ENCODE measurements at regions not wholly inside any gene's neighbourhood (a gene's known extent, or its start where the extent isn't known, plus 50 kb on each side); places are given as distances from the start of the nearest gene placed in this dataset.
A peak's percentile ranks its signal among the peaks of the same experiment; 100 is the strongest.

DNA sequence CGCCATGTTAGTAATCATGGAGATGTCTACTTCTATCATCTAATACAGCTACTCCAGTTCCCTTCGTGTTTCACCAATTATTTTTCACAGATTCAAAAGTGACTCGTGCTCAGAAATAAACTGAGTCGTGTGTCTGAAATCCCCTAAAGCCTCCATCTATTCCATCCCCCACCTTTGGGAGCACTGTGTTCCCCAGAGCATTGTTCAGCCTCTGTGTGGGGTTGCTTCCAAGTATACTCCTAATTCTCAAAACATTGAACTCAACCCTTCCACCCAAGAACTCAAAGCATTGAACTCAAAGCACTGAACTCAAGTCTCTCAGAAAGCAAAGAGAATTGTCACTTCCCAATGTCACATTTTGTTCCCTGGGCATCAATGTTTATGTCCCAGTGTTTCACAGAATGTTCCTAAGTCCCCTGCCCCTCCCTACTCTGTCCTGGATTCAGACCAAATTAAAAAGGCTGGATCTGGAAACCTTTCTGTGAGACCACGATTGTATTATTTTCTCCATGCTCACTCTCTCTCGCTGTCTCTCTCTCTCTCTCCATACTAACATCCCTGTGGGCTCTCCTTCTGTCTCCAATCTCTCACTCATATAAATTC, 138.5 kb upstream of the QRFPR start:
- no peak for DNase-seq (ENCODE audit: low spot score)

DNA sequence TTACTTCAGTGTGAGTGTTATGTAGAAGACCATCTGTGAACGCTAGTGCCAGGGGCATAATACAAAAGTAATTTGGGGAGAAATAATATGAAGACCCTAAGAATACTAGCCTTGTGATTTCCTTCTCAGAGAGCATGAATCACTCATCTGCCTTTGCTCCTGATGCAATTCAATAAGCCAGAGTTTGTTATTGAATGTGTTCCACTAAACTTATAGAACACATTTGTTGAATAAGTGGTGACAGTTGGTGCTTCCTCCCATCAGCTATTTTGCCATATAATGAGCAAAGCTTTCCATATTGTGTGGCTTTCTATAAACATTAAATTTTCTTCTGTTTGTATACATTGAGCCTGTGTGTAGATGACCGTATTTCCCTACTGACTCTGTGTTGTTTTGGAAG, 136.4 kb upstream of the QRFPR start:
- no peak for DNase-seq (ENCODE audit: low spot score)

DNA sequence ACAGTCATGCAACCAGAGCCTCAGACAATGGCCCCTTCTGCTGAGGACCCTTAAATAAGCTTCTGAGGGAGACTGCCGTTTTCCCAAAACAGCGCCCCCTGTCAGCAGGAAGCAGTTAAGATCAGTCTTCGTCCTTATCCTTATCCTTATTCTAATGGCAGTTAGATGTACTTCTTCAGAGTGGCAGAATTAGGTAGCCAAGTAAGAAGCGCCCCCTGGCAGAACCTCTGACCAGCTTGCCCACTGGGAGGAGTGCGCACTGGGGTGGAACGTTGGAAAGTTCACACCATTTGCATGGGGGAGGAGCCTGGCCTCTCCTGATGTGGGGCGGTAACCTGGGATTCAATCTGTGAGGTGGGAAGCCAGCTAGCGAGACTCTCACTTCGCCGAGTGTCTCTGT, 133.6 kb upstream of the QRFPR start:
- DNase-seq (ENCODE audit: low spot score) = no peak

DNA sequence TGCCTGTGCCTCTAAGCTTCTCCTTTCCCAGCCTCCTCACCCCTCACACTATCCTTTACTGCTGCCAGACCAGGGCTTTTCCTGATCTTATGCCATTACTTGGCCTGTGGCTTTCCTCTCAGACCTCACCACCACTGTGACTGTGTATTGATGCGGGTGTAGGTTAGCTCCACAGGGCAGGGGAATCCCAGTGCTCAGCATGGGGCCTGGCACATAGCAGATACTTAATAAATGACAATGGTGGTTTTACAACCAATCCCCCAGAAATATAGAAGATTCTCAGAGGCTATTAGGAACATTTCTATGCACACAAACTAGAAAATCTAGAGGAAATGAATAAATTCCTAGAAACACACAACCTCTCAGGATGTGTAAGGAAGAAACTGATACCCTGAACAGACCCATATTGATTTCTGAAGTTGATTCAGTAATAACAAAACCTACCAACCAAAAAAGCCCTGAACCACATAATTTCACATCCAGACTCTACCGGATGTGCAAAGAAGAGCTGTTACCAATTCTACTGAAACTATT, 129.6 kb upstream of the QRFPR start:
- no peak for DNase-seq (ENCODE audit: low spot score)

DNA sequence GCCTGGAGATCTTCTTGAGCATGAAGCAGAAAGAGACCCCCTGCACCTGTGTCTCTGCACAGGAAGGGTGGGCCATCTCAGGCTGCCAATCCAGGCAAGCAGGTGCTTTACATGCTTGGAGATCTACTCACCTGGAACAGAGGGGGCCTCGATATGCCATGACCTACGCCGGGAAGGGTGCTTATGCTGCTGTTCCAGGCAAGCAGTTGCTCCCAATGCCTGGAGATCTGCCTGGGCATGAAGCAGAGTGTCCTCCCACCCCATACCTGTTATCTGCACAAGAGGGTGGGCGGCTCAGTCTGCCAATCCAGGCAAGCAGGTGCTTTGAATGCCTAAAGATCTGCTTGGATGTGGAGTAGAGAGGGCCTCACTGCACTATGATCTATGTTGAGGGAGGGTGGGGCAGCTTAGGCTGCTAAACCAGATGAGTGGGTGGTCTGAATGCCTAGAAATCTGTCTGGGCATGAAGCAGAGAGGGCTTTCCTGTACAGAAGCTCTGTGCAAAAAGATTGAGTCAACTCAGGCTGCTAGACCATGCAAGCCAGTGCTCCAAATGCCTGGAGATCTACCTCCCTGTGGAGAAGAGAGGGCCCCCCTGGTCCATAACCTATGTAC, 104.5 kb upstream of the QRFPR start:
- no peak for DNase-seq (ENCODE audit: low spot score)

DNA sequence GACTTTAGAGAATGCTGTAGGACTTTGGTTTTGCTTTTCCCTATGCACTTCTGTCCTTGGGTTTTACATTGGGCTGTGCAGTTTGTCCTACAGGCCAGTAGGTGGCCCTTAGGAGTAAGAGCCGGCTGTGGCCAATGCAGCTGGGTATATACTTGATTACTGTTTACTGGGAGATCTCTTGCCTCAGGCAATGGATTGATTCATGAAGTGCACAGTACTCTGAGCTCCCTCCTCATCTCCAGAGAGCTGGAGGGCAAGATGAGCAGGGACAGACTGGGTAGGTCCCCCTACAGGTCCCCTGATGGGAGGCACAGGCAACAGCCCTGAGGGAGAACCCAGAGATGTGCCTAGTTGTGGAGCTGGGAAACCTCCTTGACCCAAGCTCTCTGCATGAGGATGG, 103.8 kb upstream of the QRFPR start:
- DNase-seq (ENCODE audit: low spot score) = peak; percentile 46

DNA sequence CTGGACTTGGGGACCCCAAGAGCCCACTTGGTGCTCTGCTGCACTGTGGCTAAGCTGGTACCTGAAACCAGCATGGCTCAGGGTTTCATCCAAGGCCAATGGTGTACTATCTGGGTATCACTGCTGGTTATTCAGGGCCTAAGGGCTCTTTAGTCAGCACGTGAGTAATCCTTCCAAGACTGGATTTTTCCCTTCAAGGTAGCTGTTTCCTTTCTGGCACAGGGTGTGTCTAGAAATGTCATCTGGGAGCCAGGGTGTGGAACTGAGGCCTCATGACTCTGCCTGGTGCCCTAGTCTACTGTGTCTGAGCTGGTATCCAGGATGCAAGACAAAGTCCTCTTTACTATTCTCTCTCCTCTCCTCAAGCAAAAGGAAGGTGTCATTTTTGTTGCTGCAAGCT, 99.0 kb upstream of the QRFPR start:
- no peak for DNase-seq (ENCODE audit: low spot score)

DNA sequence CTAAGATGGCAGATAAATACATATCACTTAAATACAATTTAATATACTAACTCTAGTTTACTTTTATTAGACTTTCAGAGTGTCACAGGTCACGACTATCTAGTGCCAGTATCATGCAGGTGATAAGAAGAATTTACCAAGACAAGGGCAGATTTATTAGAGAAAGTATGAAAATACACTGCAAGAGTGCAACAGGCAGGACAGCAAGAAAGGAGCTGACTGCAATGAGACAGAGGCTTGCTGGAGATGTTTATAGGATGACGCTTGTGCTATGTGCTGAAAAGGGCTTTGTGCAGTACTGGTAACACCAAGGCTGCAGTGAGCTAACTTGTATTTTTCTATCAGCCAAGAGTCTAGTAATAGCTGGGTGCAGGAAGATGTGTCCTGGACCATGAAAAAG, 96.7 kb upstream of the QRFPR start:
- DNase-seq (ENCODE audit: low spot score) = no peak

DNA sequence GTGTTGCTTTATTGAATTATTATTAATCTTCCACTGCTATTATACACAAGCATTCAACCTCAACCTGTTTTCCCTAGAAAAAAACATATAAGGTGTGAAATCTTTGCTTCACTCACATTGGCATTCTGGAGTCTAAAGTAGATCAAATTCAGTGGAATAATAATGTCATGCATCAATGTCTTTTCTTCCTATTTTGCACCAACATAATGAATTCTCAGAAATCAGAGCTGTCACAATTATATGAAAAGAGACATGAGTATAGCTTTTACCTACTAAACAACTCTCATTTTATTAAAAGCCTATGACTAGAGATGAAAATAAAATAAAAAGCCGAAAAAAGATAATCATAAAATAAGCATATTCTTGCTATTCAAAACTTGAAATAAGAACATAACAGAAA, 96.3 kb upstream of the QRFPR start:
- no peak for DNase-seq (ENCODE audit: low spot score)

DNA sequence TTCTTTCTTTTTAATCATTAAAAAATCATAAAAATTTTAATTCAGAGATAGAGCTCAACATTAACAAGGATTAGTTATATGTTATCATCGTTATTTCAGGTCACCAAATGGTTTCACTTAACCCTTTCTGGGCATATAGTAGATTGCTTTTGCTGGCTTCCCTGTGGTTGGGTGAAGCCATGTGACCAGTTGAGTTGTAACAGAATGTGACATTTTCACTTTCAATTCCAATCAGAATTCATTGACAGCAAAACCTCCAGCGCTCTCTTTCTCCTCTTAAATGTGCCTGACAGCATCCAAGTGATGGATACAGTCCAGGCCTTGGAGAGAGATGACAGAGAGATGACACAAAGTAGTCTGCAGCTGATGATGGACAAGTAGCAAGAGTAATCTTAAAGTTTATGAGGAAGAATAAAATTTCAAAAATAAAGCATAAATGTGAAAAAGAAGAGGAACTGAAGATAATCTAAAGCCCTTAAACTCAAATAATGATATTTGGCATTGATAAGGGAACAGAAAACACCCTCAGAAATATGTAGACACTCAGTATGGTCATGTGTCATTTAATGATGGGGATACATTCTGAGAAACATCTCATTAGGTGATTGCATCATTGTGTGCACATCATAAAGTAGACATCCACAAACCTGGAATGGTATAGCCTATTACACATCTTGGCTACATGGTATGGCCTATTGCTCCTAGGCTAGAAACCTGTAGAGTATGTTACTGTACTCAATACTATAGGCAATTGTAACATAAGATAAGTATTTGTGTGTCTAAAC, 92.3 kb upstream of the QRFPR start:
- no peak for DNase-seq (ENCODE audit: low spot score)

DNA sequence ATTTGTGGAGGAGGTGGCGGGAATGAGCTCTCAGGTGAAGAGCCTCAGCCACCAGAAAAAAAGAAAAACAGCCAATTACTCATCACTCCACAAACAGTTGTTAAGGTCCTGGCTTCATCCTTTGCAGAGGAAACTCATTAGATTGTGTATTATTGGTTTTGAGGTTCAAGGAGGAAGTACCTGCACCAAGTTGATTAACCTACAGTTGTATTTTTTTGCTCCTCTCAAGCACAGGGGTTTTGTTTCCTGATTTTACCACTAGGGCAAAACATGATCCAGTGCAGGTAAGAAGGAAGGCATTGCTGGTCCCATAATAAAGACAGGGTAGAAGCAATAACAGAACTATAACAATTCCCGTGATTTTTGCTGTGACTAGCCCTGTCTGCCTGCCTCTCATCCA, 84.0 kb upstream of the QRFPR start:
- no peak for DNase-seq (ENCODE audit: low spot score)

DNA sequence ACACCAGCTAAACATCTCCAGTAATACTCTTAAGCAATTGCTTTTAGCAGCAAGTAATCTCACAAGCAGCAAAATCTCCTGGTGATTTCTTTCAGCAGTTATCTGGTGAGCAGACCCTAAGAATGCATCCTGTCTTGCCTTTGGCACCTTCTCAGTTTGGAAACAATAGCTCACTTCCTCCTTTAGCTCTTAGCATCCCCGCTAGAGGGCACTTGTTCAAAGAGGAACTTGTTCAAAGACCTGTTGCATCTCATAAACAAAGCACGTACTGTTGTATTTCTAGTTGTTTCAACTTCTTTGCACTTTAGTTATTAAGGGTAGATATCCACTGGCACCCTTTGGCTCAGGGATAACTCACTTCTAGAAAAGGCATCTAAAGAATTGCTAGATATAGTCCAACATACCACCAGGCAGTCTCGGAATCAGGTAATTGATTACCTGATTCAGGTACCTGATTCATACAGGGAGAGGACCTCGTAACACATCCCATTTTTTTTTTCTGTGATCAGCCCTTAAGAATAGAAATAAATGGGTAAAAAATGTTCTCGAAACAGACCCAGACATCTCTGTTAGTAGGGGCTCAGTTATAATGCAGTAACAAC, 81.9 kb upstream of the QRFPR start:
- peak; percentile 74 for DNase-seq (ENCODE audit: low spot score)

DNA sequence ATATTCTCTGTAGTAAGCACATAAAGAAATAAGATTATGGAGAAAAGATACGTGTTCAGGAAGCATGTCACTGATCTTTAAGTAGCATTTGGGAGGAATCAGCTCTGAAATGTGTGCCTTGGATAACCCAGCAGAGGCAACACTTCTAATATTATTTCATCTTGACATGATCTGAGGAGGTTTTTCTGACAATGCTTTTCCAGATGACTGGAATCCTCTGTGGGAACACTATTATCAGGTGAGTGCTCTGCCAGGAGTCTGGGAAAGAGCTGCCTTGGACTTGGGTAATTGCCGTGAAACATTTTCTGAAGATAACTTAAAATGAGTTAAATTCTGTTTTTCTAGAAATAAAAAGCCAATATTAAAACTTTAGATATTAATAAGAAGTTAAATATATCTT, 78.2 kb upstream of the QRFPR start:
- no peak for DNase-seq (ENCODE audit: low spot score)

DNA sequence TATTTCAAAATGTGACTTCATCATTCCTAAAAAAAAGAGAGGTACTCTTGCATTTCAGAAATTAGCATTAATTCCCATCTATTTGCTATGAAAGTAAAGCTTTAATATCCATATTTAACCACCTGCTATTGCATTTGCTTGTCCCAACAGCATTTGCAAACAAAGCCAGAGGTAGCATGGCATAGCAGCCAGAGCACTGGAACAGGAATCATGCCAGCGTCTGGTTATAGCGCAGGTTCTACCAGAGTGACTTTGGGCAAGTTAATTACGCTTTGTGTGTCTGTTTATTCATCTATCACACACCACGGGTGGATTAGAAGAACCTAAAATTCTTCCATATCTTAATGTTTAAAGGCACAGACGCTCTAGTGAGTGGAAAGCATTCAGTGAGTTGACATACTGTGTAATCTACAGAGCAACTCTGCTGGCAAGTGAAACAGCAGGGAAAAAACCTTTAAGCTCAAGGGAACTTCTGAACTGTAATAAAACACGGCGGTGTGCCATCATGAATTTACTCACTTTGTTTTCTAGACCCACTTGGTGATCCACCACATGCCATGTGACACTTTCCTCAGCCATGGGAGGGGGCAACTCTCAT, 76.6 kb upstream of the QRFPR start:
- no peak for DNase-seq (ENCODE audit: low spot score)

DNA sequence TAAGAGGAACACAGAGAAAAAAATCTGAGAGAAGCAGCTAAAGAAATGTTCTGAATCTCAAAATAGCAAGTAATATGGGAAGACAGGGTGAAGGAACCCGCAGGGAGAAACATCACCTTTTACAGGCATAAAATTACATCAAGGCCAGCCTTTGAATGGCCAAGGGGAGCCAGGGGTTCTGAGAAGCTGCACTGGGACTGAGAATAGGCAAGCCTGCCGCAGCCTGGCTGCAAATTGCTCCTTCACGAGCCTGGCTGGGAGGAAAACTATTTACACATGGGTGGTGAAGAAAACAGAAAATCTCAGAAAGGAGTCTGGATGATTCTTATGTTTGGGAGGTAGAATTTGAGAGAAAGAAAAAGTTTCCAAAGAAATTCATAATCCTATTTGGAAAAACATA, 74.5 kb upstream of the QRFPR start:
- DNase-seq (ENCODE audit: low spot score) = no peak

DNA sequence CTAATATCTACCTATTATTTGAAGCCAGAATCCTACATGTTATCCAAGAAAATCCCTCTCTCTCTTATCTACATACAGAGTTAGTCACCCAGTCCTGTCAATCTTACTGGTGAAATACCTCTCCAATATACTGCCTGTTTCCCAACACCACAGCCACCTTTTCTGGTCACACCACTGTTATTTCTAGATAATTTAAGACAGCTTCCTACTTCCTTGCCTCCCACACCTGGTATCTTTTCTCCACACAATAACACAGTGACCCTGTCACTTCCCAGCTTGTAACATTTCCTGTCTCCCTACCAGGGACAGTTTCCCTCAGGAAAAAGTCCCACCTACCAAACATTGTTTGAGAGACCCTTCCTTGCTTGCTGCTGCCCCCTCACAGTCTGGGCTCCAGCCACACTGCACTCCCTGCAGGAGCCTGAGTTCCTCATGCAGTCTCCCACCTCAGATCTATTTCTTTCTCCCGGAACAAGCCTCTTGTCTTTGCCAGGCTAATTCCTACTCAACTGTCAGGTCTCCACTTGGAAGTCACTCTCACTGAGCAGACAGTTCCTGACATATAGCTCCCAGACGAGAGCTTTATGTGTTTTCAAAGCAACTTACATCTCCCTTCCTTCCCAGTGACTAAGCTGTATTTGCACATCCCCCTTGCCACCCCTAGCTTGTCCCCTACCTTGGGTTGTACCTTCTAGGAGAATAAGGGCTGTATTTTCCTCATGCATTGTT, 73.6 kb upstream of the QRFPR start:
- no peak for DNase-seq (ENCODE audit: low spot score)

DNA sequence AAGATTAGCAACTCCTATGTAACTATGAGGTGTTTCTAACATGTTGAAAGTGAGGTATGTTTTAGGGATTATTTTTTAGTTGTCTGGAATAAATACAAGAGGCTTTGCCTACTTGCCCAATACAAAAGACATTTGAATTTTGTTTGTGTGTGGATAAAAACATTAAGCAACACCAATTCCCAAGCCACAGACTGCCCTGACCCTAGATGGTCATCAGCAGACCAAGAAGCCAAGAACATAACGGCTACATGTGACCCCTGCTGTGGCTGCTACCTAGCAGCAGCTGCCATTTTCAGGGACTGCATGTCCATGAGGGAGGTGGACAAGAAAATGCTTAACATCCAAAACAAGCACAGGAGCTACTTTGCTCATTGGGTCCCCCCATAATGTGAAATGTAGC, 70.5 kb upstream of the QRFPR start:
- DNase-seq (ENCODE audit: low spot score) = no peak

DNA sequence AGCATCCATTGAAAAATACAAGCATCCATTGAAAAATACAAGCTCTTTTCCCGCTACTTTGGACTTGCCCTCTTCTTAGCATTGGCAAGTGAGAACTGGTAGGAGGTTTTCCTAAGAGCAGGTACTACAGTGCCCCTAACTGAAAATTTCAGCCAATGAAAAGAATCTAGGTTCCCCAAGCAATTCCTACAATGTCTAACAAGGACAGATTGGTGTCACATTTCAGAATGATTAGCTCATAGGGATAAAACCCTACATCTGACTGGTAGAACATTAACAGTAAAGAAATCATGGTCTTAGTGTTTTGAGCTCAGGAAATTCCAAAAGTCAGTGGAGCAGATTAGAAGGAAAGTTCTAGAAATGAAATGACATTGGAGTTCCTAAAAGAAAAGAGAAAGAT, 68.6 kb upstream of the QRFPR start:
- DNase-seq (ENCODE audit: low spot score) = no peak

DNA sequence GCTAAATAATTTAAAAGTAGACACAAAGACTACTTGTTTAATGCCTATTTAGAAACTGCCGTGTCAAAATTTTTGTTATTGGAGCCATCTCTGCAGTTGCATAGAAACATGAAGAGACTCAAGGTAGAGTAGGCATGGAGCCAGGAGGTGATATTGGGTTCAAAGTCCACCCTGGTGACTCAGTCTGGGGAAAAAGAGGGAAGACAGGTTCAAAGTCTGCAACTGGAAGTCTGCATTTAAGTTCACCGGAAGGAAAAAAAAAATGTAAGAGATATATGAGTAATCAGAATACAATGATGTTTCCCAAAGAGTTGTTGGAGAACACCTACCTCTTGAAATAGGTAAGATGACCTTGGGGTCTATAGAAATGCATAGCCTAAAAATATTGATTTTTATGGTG, 67.4 kb upstream of the QRFPR start:
- DNase-seq (ENCODE audit: low spot score) = no peak

DNA sequence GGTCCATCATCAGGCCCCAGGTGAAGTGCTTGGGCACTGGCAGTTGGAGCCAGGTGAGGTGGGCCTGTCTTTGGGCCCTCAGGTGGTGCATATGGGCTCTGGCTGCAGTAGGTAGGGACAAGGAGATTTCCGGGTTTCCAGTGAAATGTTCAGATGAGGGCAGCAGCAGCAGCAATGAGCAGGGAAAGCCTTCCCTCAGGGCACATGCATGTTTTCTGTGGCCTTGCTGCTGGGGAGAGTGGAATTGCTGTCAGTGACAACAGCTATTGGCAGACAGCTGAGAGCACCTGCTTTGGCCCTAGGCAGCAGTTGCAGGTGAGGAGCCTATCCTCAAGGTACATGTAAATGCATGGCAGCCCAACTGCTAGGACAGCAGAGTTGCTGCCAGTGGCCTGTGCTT, 58.9 kb upstream of the QRFPR start:
- DNase-seq (ENCODE audit: low spot score) = no peak
